ENCODE measurements at regions not wholly inside any gene's neighbourhood (a gene's known extent, or its start where the extent isn't known, plus 50 kb on each side); places are given as distances from the start of the nearest gene placed in this dataset.

DNA sequence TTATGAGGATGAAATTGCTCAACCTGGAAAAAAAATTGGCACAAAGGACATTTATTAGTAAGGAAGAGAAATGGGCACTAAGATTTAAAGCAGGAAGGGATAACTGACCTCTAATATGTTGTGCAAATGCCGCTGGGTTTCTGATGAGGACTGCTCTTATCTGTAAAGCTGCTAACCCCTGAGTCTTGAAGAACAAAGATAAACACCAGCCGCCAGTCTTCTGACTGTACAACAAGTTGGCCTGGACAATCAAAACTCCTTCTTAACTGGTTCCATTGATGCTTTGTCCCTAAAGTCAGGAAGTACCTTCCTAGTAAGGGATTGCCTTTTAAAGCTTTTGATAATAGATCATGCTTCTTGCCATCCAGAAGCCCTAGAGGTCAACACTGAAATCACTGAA lies 301.8 kb downstream of the TRIB2 start:
- TF ChIP-seq, protein P1, sequence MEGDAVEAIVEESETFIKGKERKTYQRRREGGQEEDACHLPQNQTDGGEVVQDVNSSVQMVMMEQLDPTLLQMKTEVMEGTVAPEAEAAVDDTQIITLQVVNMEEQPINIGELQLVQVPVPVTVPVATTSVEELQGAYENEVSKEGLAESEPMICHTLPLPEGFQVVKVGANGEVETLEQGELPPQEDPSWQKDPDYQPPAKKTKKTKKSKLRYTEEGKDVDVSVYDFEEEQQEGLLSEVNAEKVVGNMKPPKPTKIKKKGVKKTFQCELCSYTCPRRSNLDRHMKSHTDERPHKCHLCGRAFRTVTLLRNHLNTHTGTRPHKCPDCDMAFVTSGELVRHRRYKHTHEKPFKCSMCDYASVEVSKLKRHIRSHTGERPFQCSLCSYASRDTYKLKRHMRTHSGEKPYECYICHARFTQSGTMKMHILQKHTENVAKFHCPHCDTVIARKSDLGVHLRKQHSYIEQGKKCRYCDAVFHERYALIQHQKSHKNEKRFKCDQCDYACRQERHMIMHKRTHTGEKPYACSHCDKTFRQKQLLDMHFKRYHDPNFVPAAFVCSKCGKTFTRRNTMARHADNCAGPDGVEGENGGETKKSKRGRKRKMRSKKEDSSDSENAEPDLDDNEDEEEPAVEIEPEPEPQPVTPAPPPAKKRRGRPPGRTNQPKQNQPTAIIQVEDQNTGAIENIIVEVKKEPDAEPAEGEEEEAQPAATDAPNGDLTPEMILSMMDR (IDR thresholded peaks at IDR 0.05; ENCODE audit: control extremely low read depth in 1 of 3, insufficient read depth in 1 of 3, low read depth in 1 of 3, low read length in 3 of 3): no peak
- no peak for TF ChIP-seq HDAC6 (IDR thresholded peaks at IDR 0.05; ENCODE audit: low read depth, low read length)
- no peak for TF ChIP-seq BCL11A (IDR thresholded peaks at IDR 0.05; ENCODE audit: low read depth in 2 of 2, low read length in 2 of 2)

All from H1 (cell line).